ENCODE measurements at regions not wholly inside any gene's neighbourhood (a gene's known extent, or its start where the extent isn't known, plus 50 kb on each side); places are given as distances from the start of the nearest gene placed in this dataset.

DNA sequence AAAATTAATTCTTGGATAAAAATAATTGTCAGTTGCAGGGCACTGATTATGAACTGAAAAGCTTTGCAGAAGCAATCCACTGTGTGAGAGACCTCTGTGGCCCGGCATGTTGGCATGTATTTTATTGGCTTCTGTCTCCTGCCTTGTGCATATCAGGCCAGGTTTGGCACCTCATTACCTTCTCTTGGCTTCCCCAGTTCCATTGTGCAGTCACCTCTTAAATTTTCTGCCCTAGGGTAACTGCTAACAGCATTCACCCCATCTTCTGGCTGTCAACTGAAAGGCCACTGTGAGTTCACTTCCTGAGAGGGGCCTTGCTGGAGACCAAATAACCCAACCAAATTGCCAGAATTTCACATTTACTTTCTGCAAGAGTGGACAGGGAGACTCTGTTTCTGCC, 92.7 kb upstream of the RARB start:
- Histone ChIP-seq H3K4me3 (ENCODE audit: low read depth in 1 of 3, low read length in 3 of 3) (no peak overlapping the region), H3K27ac (ENCODE audit: low read depth in 1 of 3, low read length in 2 of 3) (no peak overlapping the region), H3K9me3 (ENCODE audit: control insufficient read depth in 2 of 2, insufficient read depth in 1 of 2, low read depth in 1 of 2, low read length in 1 of 2) (no peaks in the 10 kb centered on the region), H3K36me3 (ENCODE audit: control insufficient read depth in 3 of 3, insufficient read depth in 2 of 3, low read depth in 1 of 3, low read length in 3 of 3) (no peaks in the 10 kb centered on the region), H3K4me1 (ENCODE audit: control insufficient read depth in 3 of 3, insufficient read depth in 2 of 3, low read depth in 1 of 3, low read length in 2 of 3) (no peaks in the 10 kb centered on the region), H3K27me3 (ENCODE audit: control insufficient read depth in 3 of 3, insufficient read depth in 3 of 3, low read length in 3 of 3) (no peaks in the 10 kb centered on the region)
- no peak for FAIRE-seq
- DNase-seq: no peak
- 70 to 85% (median 75%) methylated on average over 1 of the region's 1 CpG for WGBS, 3 donors

DNA sequence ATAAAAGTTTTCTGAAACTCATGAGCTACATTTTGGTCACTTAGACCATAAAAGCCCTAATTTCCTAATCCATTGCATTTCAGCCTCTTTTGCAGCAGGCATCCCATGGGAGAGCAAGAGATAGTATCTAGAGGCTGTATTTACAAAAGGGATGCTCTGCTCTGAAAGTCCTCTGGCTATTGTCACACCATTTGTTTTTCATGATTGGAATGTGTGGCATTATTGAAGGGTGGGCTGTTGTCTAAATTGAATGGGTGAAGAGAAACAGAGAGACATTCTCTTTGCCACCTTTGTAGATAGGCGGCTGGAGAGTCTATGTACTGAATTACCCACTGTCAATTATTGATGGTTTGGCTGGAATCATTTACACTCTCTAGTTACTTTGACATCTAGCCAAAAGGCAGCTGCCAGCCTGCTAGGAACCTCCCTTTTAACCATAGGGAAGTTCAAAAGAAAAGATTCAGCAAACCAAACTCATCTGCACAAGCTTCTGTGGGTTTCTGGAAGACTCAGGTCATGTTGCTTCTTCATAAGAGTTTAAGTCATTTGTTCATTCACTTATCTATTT, 89.8 kb upstream of the RARB start:
- Histone ChIP-seq H3K4me3 (ENCODE audit: low read depth in 1 of 3, low read length in 3 of 3) (no peak overlapping the region), H3K36me3 (ENCODE audit: control insufficient read depth in 3 of 3, insufficient read depth in 2 of 3, low read depth in 1 of 3, low read length in 3 of 3) (no peaks in the 10 kb centered on the region), H3K9me3 (ENCODE audit: control insufficient read depth in 2 of 2, insufficient read depth in 1 of 2, low read depth in 1 of 2, low read length in 1 of 2) (no peaks in the 10 kb centered on the region), H3K4me1 (ENCODE audit: control insufficient read depth in 3 of 3, insufficient read depth in 2 of 3, low read depth in 1 of 3, low read length in 2 of 3) (no peaks in the 10 kb centered on the region), H3K27me3 (ENCODE audit: control insufficient read depth in 3 of 3, insufficient read depth in 3 of 3, low read length in 3 of 3) (no peaks in the 10 kb centered on the region), H3K27ac (ENCODE audit: low read depth in 1 of 3, low read length in 2 of 3) (no peak overlapping the region)
- WGBS, 3 donors: 35 to 63% (median 56%) methylated on average over 1 of the region's 1 CpG
- no peak for FAIRE-seq
- no peak for DNase-seq

DNA sequence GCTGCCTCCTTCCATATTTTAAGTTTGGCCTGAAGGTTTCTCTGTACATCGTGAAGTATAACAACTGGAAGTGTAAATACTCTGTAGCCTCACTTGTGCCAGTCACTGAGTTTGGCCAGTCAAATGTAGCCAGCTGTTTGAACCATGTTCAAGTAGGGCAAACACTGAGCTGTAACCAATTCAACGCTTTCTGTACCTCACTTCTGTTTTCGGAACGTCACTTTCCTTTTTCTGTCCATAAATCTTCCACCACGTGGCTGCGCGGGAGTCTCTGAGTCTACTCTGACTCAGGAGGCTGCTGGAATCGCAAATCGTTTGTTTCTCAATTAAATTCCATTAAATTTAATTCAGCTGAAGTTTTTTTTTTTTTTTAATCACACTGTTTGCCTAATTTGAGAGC, 88.8 kb upstream of the RARB start:
- Histone ChIP-seq H3K9me3 (ENCODE audit: control insufficient read depth in 2 of 2, insufficient read depth in 1 of 2, low read depth in 1 of 2, low read length in 1 of 2) (no peaks in the 10 kb centered on the region), H3K4me1 (ENCODE audit: control insufficient read depth in 3 of 3, insufficient read depth in 2 of 3, low read depth in 1 of 3, low read length in 2 of 3) (no peaks in the 10 kb centered on the region), H3K27ac (ENCODE audit: low read depth in 1 of 3, low read length in 2 of 3) (no peak overlapping the region), H3K27me3 (ENCODE audit: control insufficient read depth in 3 of 3, insufficient read depth in 3 of 3, low read length in 3 of 3) (no peaks in the 10 kb centered on the region), H3K4me3 (ENCODE audit: low read depth in 1 of 3, low read length in 3 of 3) (no peak overlapping the region), H3K36me3 (ENCODE audit: control insufficient read depth in 3 of 3, insufficient read depth in 2 of 3, low read depth in 1 of 3, low read length in 3 of 3) (no peaks in the 10 kb centered on the region)
- 78 to 90% (median 78%) methylated on average over 9 of the region's 9 CpGs for WGBS, 3 donors
- FAIRE-seq (no peak), DNase-seq (no peak)

DNA sequence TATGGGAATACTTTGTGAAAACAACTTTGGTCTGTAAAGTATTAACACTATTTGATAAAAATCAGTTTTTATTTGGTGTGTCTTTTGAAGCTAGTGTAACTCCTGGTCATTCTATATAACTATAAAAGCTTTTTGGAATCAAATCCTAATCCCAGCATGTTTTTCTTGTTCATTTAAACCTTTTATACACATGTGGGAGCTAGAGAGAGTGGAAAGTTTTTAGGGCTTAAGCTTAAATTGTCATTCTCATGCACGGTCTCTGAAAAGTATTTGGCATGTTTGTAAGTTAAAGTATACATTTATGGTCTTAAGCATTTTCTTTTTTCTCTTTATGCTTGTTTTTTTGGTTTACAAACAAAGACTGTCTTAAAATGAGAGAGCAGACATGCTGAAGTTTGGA, 83.4 kb upstream of the RARB start:
- FAIRE-seq (no peak), DNase-seq (no peak)
- Histone ChIP-seq H3K36me3 (ENCODE audit: control insufficient read depth in 3 of 3, insufficient read depth in 2 of 3, low read depth in 1 of 3, low read length in 3 of 3) (no peaks in the 10 kb centered on the region), H3K27me3 (ENCODE audit: control insufficient read depth in 3 of 3, insufficient read depth in 3 of 3, low read length in 3 of 3) (no peaks in the 10 kb centered on the region), H3K4me3 (ENCODE audit: low read depth in 1 of 3, low read length in 3 of 3) (no peak overlapping the region), H3K4me1 (ENCODE audit: control insufficient read depth in 3 of 3, insufficient read depth in 2 of 3, low read depth in 1 of 3, low read length in 2 of 3) (no peaks in the 10 kb centered on the region), H3K27ac (ENCODE audit: low read depth in 1 of 3, low read length in 2 of 3) (no peak overlapping the region), H3K9me3 (ENCODE audit: control insufficient read depth in 2 of 2, insufficient read depth in 1 of 2, low read depth in 1 of 2, low read length in 1 of 2) (no peaks in the 10 kb centered on the region)
- WGBS, 3 donors: 61 to 78% (median 69%) methylated on average over 1 of the region's 1 CpG

DNA sequence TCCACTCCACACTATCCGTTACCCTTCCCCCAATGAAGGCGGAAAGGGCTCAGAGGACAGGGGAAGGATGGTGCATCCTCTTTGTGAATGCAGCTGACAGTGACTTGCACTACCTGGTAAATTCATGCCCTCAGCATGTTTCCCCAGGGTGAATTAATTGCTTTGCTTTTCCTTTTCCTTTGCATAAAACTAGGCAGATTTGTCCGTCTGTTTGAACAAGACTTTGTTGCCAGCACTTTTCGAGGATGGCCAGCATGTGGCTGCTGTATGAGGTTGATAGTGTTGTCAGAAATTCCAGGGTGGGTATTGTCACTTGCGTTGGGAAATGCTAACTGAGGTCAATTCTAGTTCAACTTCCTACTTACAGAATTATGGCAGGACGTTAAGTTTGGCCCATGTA, 79.0 kb upstream of the RARB start:
- Histone ChIP-seq H3K9me3 (ENCODE audit: control insufficient read depth in 2 of 2, insufficient read depth in 1 of 2, low read depth in 1 of 2, low read length in 1 of 2) (no peaks in the 10 kb centered on the region), H3K27ac (ENCODE audit: low read depth in 1 of 3, low read length in 2 of 3) (no peak overlapping the region), H3K4me3 (ENCODE audit: low read depth in 1 of 3, low read length in 3 of 3) (no peak overlapping the region), H3K27me3 (ENCODE audit: control insufficient read depth in 3 of 3, insufficient read depth in 3 of 3, low read length in 3 of 3) (no peaks in the 10 kb centered on the region), H3K4me1 (ENCODE audit: control insufficient read depth in 3 of 3, insufficient read depth in 2 of 3, low read depth in 1 of 3, low read length in 2 of 3) (no peaks in the 10 kb centered on the region), H3K36me3 (ENCODE audit: control insufficient read depth in 3 of 3, insufficient read depth in 2 of 3, low read depth in 1 of 3, low read length in 3 of 3) (no peaks in the 10 kb centered on the region)
- DNase-seq: no peak
- WGBS, 3 donors: 67 to 69% (median 69%) methylated on average over 6 of the region's 6 CpGs
- FAIRE-seq: no peak

DNA sequence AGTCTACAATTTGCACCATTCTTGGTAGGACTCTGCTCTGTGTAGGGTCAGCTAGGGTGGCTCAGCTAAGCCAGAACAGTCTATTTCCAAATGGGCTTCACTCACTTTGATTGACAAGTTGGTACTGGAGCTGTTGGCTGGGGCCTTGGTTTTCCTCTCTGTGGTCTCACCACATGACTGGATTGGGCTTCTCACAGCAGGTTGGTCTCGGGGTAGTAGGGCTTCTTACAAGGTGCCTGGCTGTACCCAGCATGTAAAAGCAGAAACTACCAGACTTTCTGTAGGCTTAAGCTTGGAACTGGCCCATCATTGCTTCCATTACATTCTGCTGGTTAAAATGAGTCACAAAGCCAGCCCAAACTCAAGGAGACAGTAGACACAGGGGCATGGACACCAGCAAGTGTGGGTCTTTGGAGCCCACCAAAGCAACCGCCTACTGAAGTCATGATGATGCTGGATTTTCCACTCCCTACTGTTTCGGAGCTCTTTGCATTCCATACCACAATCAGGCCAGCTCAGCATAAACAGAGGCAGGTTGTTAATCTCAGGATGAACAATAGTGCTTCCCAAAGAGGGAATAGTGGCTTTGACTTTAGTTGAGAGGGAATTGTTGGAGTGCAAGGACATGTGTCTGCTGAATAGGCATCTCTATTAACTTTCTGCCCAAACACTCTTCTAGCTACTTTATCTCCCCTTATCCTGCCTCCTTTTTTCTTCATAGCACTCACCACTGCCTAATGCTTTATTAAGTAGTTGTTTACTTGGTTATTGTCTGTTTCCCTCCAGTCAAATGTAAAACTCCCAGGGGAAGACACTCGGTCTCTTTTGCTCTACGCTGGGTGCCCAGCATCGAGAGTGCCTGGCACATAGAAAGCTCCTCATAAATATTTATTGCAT, 78.0 kb upstream of the RARB start:
- Histone ChIP-seq H3K4me1 (ENCODE audit: control insufficient read depth in 3 of 3, insufficient read depth in 2 of 3, low read depth in 1 of 3, low read length in 2 of 3) (no peaks in the 10 kb centered on the region), H3K4me3 (ENCODE audit: low read depth in 1 of 3, low read length in 3 of 3) (no peak overlapping the region), H3K27ac (ENCODE audit: low read depth in 1 of 3, low read length in 2 of 3) (no peak overlapping the region), H3K36me3 (ENCODE audit: control insufficient read depth in 3 of 3, insufficient read depth in 2 of 3, low read depth in 1 of 3, low read length in 3 of 3) (no peaks in the 10 kb centered on the region), H3K9me3 (ENCODE audit: control insufficient read depth in 2 of 2, insufficient read depth in 1 of 2, low read depth in 1 of 2, low read length in 1 of 2) (no peaks in the 10 kb centered on the region), H3K27me3 (ENCODE audit: control insufficient read depth in 3 of 3, insufficient read depth in 3 of 3, low read length in 3 of 3) (no peaks in the 10 kb centered on the region)
- 80 to 88% (median 87%) methylated on average over 6 of the region's 6 CpGs for WGBS, 3 donors
- FAIRE-seq: no peak
- DNase-seq: no peak

DNA sequence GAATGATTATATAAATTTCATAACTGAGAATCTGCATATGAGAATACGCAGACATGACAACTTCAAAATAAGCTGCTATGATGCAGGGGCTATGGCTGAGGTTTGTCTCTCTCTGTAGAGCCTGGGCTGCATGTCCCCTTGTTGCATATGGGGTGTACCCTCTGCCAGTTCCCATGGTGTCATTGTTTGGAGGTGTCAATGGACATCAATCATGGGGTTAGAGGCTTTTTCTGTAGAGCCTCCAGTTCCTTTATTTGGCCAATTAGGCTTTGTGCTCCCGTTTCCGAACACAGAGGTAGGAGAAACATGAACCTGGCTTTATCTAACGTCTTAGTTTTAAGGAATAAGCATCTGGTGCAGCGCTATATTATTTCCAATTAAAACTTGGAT, 77.3 kb upstream of the RARB start:
- Histone ChIP-seq H3K4me1 (ENCODE audit: control insufficient read depth in 3 of 3, insufficient read depth in 2 of 3, low read depth in 1 of 3, low read length in 2 of 3) (no peaks in the 10 kb centered on the region), H3K27me3 (ENCODE audit: control insufficient read depth in 3 of 3, insufficient read depth in 3 of 3, low read length in 3 of 3) (no peaks in the 10 kb centered on the region), H3K9me3 (ENCODE audit: control insufficient read depth in 2 of 2, insufficient read depth in 1 of 2, low read depth in 1 of 2, low read length in 1 of 2) (no peaks in the 10 kb centered on the region), H3K36me3 (ENCODE audit: control insufficient read depth in 3 of 3, insufficient read depth in 2 of 3, low read depth in 1 of 3, low read length in 3 of 3) (no peaks in the 10 kb centered on the region), H3K4me3 (ENCODE audit: low read depth in 1 of 3, low read length in 3 of 3) (no peak overlapping the region), H3K27ac (ENCODE audit: low read depth in 1 of 3, low read length in 2 of 3) (no peak overlapping the region)
- FAIRE-seq (no peak), DNase-seq (no peak)
- 86 to 87% (median 86%) methylated on average over 5 of the region's 5 CpGs for WGBS, 3 donors

DNA sequence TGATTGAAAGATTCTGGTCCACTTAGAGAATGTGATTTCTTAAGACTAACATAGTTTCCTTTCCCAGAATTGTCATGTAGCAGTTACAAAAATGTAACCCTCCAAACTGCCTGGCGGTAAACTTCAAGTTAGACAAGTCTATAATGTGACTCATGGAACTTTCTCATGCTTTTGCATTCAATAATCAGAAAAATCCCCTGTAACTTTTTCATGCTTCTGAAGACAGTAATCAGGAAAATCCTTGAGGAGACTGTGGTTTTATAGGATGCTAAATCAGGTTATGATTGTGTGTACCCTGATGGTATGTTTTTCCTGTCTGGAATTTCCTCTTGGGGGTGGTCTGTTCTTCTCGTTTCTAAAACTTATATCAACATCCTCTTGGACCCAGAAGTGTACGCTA, 74.0 kb upstream of the RARB start:
- DNase-seq (no peak), FAIRE-seq (no peak)
- Histone ChIP-seq H3K27ac (ENCODE audit: low read depth in 1 of 3, low read length in 2 of 3) (no peak overlapping the region), H3K4me1 (ENCODE audit: control insufficient read depth in 3 of 3, insufficient read depth in 2 of 3, low read depth in 1 of 3, low read length in 2 of 3) (no peaks in the 10 kb centered on the region), H3K36me3 (ENCODE audit: control insufficient read depth in 3 of 3, insufficient read depth in 2 of 3, low read depth in 1 of 3, low read length in 3 of 3) (no peaks in the 10 kb centered on the region), H3K9me3 (ENCODE audit: control insufficient read depth in 2 of 2, insufficient read depth in 1 of 2, low read depth in 1 of 2, low read length in 1 of 2) (no peaks in the 10 kb centered on the region), H3K27me3 (ENCODE audit: control insufficient read depth in 3 of 3, insufficient read depth in 3 of 3, low read length in 3 of 3) (no peaks in the 10 kb centered on the region), H3K4me3 (ENCODE audit: low read depth in 1 of 3, low read length in 3 of 3) (no peak overlapping the region)
- WGBS, 3 donors: 66 to 70% (median 66%) methylated on average over 3 of the region's 3 CpGs
